ENCODE measurements at regions not wholly inside any gene's neighbourhood (a gene's known extent, or its start where the extent isn't known, plus 50 kb on each side); places are given as distances from the start of the nearest gene placed in this dataset.

DNA sequence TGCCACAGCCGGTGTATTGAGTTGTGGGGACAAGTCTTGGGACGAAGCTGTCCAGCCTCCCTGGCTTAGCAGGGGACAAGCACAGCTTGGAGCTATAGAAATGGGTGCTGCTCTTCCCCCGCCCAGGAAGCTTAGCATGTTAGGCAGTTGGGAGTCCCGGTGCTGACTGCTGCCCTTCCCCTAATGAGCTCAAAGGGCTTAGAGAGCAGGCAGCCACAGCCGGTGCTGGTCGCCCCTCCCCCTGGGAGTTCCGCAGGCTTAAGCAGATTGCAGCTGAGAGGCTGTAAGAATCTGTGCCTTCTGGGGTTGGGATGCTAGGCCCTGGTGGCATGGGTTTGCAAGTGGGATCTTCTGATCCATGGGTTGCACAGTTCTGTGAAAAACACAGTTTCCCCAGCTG, 237.3 kb downstream of the DCDC2C start:
- intact Hi-C loops (cut with DNase I) = no loop called here
- H3K36me3 ChIP-seq = no peaks in the 10 kb centered on the region
- no peak overlapping the region for H3K4me3 ChIP-seq
- H3K9me3 ChIP-seq = no peaks in the 10 kb centered on the region
- H3K4me1 ChIP-seq = no peaks in the 10 kb centered on the region
- TF ChIP-seq, protein P1, sequence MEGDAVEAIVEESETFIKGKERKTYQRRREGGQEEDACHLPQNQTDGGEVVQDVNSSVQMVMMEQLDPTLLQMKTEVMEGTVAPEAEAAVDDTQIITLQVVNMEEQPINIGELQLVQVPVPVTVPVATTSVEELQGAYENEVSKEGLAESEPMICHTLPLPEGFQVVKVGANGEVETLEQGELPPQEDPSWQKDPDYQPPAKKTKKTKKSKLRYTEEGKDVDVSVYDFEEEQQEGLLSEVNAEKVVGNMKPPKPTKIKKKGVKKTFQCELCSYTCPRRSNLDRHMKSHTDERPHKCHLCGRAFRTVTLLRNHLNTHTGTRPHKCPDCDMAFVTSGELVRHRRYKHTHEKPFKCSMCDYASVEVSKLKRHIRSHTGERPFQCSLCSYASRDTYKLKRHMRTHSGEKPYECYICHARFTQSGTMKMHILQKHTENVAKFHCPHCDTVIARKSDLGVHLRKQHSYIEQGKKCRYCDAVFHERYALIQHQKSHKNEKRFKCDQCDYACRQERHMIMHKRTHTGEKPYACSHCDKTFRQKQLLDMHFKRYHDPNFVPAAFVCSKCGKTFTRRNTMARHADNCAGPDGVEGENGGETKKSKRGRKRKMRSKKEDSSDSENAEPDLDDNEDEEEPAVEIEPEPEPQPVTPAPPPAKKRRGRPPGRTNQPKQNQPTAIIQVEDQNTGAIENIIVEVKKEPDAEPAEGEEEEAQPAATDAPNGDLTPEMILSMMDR (IDR thresholded peaks at IDR 0.05) = no peak
- no peaks in the 10 kb centered on the region for H3K27me3 ChIP-seq
- no peak overlapping the region for H3K27ac ChIP-seq
- no peak for FAIRE-seq
- WGBS, 2 donors = 35% methylated on average over 7 of the region's 7 CpGs
- no peak for ATAC-seq
- DNase-seq = no peak

DNA sequence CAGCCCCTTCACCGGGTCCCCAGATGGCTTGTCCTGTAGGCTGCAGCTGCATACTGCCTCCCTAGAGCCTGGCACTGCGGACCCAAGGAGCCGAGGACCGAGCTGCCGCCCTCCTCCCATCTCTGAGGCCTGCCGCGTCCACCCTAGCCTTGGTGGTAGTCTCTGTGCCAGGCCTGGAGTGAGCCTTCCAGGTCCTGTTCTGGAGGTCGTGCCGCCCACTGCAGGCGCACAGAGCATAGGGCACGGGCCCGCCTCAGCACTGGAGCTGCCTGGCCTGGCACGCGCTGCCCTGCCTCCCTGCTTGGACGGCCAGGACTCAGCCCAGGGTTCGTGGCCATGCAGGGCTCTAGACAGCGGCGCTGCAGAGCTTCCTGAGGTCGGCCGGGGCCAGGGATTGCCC, 239.5 kb downstream of the DCDC2C start:
- no peaks in the 10 kb centered on the region for H3K9me3 ChIP-seq
- no peaks in the 10 kb centered on the region for H3K4me1 ChIP-seq
- DNase-seq = peak in 1 of 6 donors; percentile 60
- H3K27ac ChIP-seq = no peak overlapping the region
- 76 to 85% methylated on average over 20 of the region's 20 CpGs for WGBS, 2 donors
- no peaks in the 10 kb centered on the region for H3K36me3 ChIP-seq
- intact Hi-C loops (cut with DNase I) = no loop called here
- no peak for ATAC-seq
- no peaks in the 10 kb centered on the region for H3K27me3 ChIP-seq
- TF ChIP-seq, protein P1 (IDR thresholded peaks at IDR 0.05) = no peak
- H3K4me3 ChIP-seq = no peak overlapping the region
- no peak for FAIRE-seq

DNA sequence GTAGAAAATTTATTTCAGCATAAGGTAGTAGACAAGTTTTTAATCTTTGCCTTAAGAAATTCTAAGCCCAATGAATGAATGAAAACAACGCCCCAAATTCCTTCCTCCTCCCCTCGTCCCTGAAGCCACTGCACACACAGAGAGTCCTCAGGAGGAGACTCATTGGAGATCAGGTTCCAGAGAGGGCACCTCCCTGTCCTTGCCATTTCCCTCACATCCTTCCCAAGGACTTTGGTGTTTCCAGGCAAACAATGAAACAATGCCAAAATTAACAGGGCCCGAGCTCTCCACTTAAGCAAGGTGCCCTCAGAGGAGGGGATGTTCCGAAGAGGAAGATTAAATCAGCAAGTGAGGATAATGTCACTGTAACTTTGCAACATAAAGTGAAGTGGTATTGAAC, 240.7 kb downstream of the DCDC2C start:
- intact Hi-C loops (cut with DNase I) = no loop called here
- WGBS, 2 donors = 50 to 51% methylated on average over 4 of the region's 4 CpGs
- Histone ChIP-seq H3K27ac (no peak overlapping the region), H3K9me3 (no peaks in the 10 kb centered on the region), H3K36me3 (no peaks in the 10 kb centered on the region), H3K4me1 (no peaks in the 10 kb centered on the region), H3K27me3 (no peaks in the 10 kb centered on the region), H3K4me3 (no peak overlapping the region)
- ATAC-seq = no peak
- TF ChIP-seq, protein P1 (IDR thresholded peaks at IDR 0.05) = no peak
- no peak for DNase-seq
- no peak for FAIRE-seq

DNA sequence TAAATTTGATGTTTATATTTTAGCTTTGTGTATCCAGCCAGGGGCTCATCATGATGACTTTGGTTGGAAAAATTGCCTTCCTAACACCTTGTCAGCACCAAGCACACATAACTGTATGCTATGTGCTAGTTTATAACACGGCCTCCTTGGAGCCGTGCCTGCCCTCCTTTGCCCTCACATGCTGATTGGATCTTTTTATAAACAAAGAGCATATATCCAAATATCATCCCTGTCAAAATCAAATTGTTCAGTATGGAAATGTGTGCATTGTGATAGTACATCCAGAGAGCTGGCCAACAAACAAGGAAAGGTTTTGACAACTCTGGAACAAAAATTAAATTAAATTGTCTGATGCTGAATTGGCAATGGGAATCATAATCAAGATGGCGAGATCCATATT, 241.5 kb downstream of the DCDC2C start:
- Histone ChIP-seq H3K4me3 (no peak overlapping the region), H3K36me3 (no peaks in the 10 kb centered on the region), H3K27me3 (no peaks in the 10 kb centered on the region), H3K4me1 (no peaks in the 10 kb centered on the region), H3K9me3 (no peaks in the 10 kb centered on the region), H3K27ac (no peak overlapping the region)
- TF ChIP-seq, protein P1 (IDR thresholded peaks at IDR 0.05) = no peak
- FAIRE-seq (no peak), ATAC-seq (no peak), DNase-seq (no peak)
- intact Hi-C loops (cut with DNase I) = no loop called here
- WGBS, 2 donors = 55 to 73% methylated on average over 3 of the region's 3 CpGs

DNA sequence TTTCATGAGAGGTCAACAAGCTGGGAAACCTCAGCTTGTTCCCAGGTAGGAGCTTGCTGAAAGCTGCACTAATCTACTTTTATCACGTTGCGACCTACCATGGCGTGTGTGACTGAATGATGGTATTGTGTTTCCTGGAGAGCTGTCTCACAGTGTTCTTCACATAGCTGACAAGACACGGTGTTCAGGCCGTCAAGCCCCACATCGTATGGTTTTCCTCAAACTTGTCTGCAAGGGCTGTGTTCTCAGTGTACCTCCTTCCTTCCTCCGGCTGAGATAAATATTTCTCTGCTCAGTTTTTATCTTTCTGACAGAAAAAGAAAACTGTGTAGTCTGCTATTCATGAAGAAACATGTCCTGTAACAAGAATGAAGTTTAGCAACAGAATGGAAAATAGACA, 244.8 kb downstream of the DCDC2C start:
- H3K4me3 ChIP-seq = no peak overlapping the region
- WGBS, 2 donors = 26 to 38% methylated on average over 7 of the region's 7 CpGs
- H3K27me3 ChIP-seq = peaks cover 0 to 3% (median 0%) of the 10 kb centered on the region in 4 donors
- FAIRE-seq (no peak), DNase-seq (no peak), ATAC-seq (no peak)
- H3K9me3 ChIP-seq = no peaks in the 10 kb centered on the region
- H3K4me1 ChIP-seq = no peaks in the 10 kb centered on the region
- TF ChIP-seq, protein P1 (IDR thresholded peaks at IDR 0.05) = no peak
- H3K27ac ChIP-seq = no peak overlapping the region
- H3K36me3 ChIP-seq = no peaks in the 10 kb centered on the region
- intact Hi-C loops (cut with DNase I) = no loop called here

All from pancreas (tissue), 10 donors.